H9 (cell line): ENCODE measurements at regions not wholly inside any gene's neighbourhood (a gene's known extent, or its start where the extent isn't known, plus 50 kb on each side); places are given as distances from the start of the nearest gene placed in this dataset.

Experiments
- DNase-seq: peaks from one replicate; pipeline ENCODE4 v3.0.0-alpha.2; 2017
- H2AFZ ChIP-seq: one replicate; pipeline ENCODE4 v1.6.1; 2013; ENCODE audit warnings: mild to moderate bottlenecking, low read length, control low read depth, moderate library complexity
- H2AK5ac ChIP-seq: 2 replicates; pipeline ENCODE4 v1.6.1; 2013; ENCODE audit warnings: low read length, control low read depth, mixed read lengths; ENCODE audit not compliant: insufficient read length
- H2BK120ac ChIP-seq: one replicate; pipeline ENCODE4 v1.6.1; 2013; ENCODE audit warnings: low read depth, mild to moderate bottlenecking, low read length, control low read depth, inconsistent platforms; ENCODE audit not compliant: poor library complexity, severe bottlenecking
- H2BK12ac ChIP-seq: 2 replicates; pipeline ENCODE4 v1.6.1; 2013; ENCODE audit warnings: low read length, control low read depth, mixed read lengths, low read depth; ENCODE audit not compliant: insufficient read length
- H2BK15ac ChIP-seq: 2 replicates; pipeline ENCODE4 v1.6.1; 2013; ENCODE audit warnings: low read depth, low read length, control low read depth
- H2BK20ac ChIP-seq: one replicate; pipeline ENCODE4 v1.6.1; 2013; ENCODE audit warnings: low read depth, mild to moderate bottlenecking, low read length, control low read depth, inconsistent platforms; ENCODE audit not compliant: poor library complexity, severe bottlenecking
- H2BK5ac ChIP-seq: 2 replicates; pipeline ENCODE4 v1.6.1; 2013; ENCODE audit warnings: low read length, control low read depth, mixed read lengths; ENCODE audit not compliant: insufficient read length
- H3K14ac ChIP-seq: 2 replicates; pipeline ENCODE4 v1.6.1; 2013; ENCODE audit warnings: low read length, control low read depth; ENCODE audit not compliant: insufficient read depth
- H3K18ac ChIP-seq: 2 replicates; pipeline ENCODE4 v1.6.1; 2013; ENCODE audit warnings: low read depth, mild to moderate bottlenecking, mixed read lengths, low read length, control low read depth; ENCODE audit not compliant: insufficient read length
- H3K23ac ChIP-seq: 2 replicates; pipeline ENCODE4 v1.6.1; 2013; ENCODE audit warnings: low read length, control low read depth, mixed read lengths, low read depth; ENCODE audit not compliant: insufficient read length
- H3K23me2 ChIP-seq: 2 replicates; pipeline ENCODE4 v1.6.1; 2013; ENCODE audit warnings: low read depth, mild to moderate bottlenecking, mixed read lengths, low read length, control low read depth; ENCODE audit not compliant: insufficient read length, poor library complexity, severe bottlenecking
- H3K27ac ChIP-seq: 2 replicates; pipeline ENCODE4 v1.5.1; 2013; ENCODE audit warnings: low read length, control low read depth, mixed read lengths, low read depth; ENCODE audit not compliant: insufficient read length
- H3K27me3 ChIP-seq: 2 replicates; pipeline ENCODE4 v1.6.1; 2013; ENCODE audit warnings: low read length, control low read depth, inconsistent platforms; ENCODE audit not compliant: insufficient read depth
- H3K4ac ChIP-seq: 2 replicates; pipeline ENCODE4 v1.6.1; 2013; ENCODE audit warnings: low read depth, mild to moderate bottlenecking, control low read depth, inconsistent platforms, low read length, moderate library complexity
- H3K4me1 ChIP-seq: 2 replicates; pipeline ENCODE4 v1.6.1; 2013; ENCODE audit warnings: low read length, control low read depth, inconsistent platforms; ENCODE audit not compliant: insufficient read depth
- H3K4me2 ChIP-seq: 2 replicates; pipeline ENCODE4 v1.6.1; 2013; ENCODE audit warnings: low read length, control low read depth, mixed read lengths; ENCODE audit not compliant: insufficient read length, insufficient read depth
- H3K56ac ChIP-seq: 2 replicates; pipeline ENCODE4 v1.6.1; 2013; ENCODE audit warnings: low read depth, mild to moderate bottlenecking, mixed read lengths, low read length, control low read depth; ENCODE audit not compliant: insufficient read length
- H3K79me1 ChIP-seq: 2 replicates; pipeline ENCODE4 v1.6.1; 2013; ENCODE audit warnings: low read depth, mild to moderate bottlenecking, moderate library complexity, low read length, control low read depth, inconsistent platforms; ENCODE audit not compliant: insufficient read depth, poor library complexity, severe bottlenecking
- H3K79me2 ChIP-seq: 2 replicates; pipeline ENCODE4 v1.6.1; 2013; ENCODE audit warnings: low read length, control low read depth, inconsistent platforms; ENCODE audit not compliant: insufficient read depth
- H3K9ac ChIP-seq: 2 replicates; pipeline ENCODE4 v1.6.1; 2013; ENCODE audit warnings: low read length, control low read depth, mixed read lengths; ENCODE audit not compliant: insufficient read length; ENCODE audit errors: extremely low read depth
- H3K9me3 ChIP-seq: one replicate; pipeline ENCODE4 v1.6.1; 2013; ENCODE audit warnings: low read depth, low read length, inconsistent platforms; ENCODE audit not compliant: control insufficient read depth
- H3T11ph ChIP-seq: one replicate; pipeline ENCODE4 v1.6.1; 2013; ENCODE audit warnings: mild to moderate bottlenecking, low read length, control low read depth, inconsistent platforms
- H4K20me1 ChIP-seq: one replicate; pipeline ENCODE4 v1.6.1; 2013; ENCODE audit not compliant: control insufficient read depth, insufficient read length, insufficient read depth
- H4K5ac ChIP-seq: 2 replicates; pipeline ENCODE4 v1.6.1; 2013; ENCODE audit warnings: low read depth, mild to moderate bottlenecking, mixed read lengths, low read length, control low read depth; ENCODE audit not compliant: insufficient read length
- H4K8ac ChIP-seq: replicated peaks from 2 replicates; pipeline ENCODE4 v1.6.1; 2013; ENCODE audit warnings: low read length, control low read depth, mixed read lengths, low read depth; ENCODE audit not compliant: insufficient read length
- H4K91ac ChIP-seq: 2 replicates; pipeline ENCODE4 v1.6.1; 2013; ENCODE audit warnings: low read depth, mild to moderate bottlenecking, moderate library complexity, mixed read lengths, low read length, control low read depth; ENCODE audit not compliant: insufficient read length
- H3K27ac Mint-ChIP-seq, 3 experiments: 2 replicates in 2 of 3; 3 replicates in 1 of 3; pipeline ENCODE4 v1.8.0; 2020 to 2021; ENCODE audit warnings: mixed read lengths in 3 of 3, mild to moderate bottlenecking in 1 of 3, moderate library complexity in 1 of 3
- H3K27me3 Mint-ChIP-seq: 2 replicates; pipeline ENCODE4 v1.8.0; 2021; ENCODE audit warnings: low read depth, mild to moderate bottlenecking, moderate library complexity, mixed read lengths
- H3K36me3 Mint-ChIP-seq, 3 experiments: 2 replicates in 2 of 3; 3 replicates in 1 of 3; pipeline ENCODE4 v1.8.0; 2020 to 2021; ENCODE audit warnings: low read depth in 3 of 3, mixed read lengths in 3 of 3; ENCODE audit not compliant: insufficient read depth in 1 of 3
- H3K4me1 Mint-ChIP-seq, 2 experiments: 2 replicates each; pipeline ENCODE4 v1.8.0; 2020; ENCODE audit warnings: mixed read lengths in 2 of 2
- H3K4me3 Mint-ChIP-seq, 2 experiments: 2 replicates in 1 of 2; 3 replicates in 1 of 2; pipeline ENCODE4 v1.8.0; 2020 to 2021; ENCODE audit warnings: mild to moderate bottlenecking in 2 of 2, mixed read lengths in 2 of 2, moderate library complexity in 1 of 2
- H3K9me3 Mint-ChIP-seq, 2 experiments: 2 replicates in 1 of 2; 3 replicates in 1 of 2; pipeline ENCODE4 v1.8.0; 2020; ENCODE audit warnings: mild to moderate bottlenecking in 2 of 2, mixed read lengths in 2 of 2, moderate library complexity in 1 of 2
- WGBS: extraction: QIAGEN DNeasy Blood & Tissue Kit; methylation state at CpG from one replicate; pipeline ENCODE4 v1.1.7; 2013; ENCODE audit warnings: missing lambda C conversion rate, low lambda C conversion rate, mixed read lengths; ENCODE audit not compliant: insufficient read length; ENCODE audit errors: extremely low coverage; 5-methylcytosine and 5-hydroxymethylcytosine counted together
- TF ChIP-seq, protein P1 (sequence below): fragments of 200-600 bp; sonication (generic); conservative IDR thresholded peaks from 3 replicates; pipeline ENCODE4 v1.8.0; 2021; ENCODE audit warnings: antibody characterized with exemption, mild to moderate bottlenecking

DNA sequence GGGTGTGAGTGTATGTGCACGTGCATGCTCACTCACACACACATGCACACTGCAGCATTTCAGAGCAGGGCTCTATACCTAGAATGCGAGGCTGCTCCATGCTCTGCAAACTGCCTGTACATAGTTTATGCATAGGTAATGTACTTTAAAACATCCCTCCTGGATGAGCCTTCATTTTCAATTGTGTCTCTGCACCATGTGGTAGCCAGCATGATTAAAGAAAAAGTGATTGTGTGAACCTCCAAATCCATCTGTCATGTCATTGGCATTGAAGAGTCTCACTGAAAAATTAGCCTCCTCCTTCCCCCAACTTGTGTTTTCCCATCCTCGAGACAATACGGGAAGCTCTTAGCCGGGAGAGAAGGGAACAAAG, 120.9 kb upstream of the SPATS2L start:
- H2BK12ac ChIP-seq: no peak overlapping the region
- H2BK15ac ChIP-seq: no peak overlapping the region
- TF ChIP-seq, protein P1, sequence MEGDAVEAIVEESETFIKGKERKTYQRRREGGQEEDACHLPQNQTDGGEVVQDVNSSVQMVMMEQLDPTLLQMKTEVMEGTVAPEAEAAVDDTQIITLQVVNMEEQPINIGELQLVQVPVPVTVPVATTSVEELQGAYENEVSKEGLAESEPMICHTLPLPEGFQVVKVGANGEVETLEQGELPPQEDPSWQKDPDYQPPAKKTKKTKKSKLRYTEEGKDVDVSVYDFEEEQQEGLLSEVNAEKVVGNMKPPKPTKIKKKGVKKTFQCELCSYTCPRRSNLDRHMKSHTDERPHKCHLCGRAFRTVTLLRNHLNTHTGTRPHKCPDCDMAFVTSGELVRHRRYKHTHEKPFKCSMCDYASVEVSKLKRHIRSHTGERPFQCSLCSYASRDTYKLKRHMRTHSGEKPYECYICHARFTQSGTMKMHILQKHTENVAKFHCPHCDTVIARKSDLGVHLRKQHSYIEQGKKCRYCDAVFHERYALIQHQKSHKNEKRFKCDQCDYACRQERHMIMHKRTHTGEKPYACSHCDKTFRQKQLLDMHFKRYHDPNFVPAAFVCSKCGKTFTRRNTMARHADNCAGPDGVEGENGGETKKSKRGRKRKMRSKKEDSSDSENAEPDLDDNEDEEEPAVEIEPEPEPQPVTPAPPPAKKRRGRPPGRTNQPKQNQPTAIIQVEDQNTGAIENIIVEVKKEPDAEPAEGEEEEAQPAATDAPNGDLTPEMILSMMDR: no peak
- no peak overlapping the region for H3K4me2 ChIP-seq
- Mint-ChIP-seq H3K4me1 (peaks cover 9 to 16% of the 10 kb centered on the region in 2 experiments), H3K4me3 (no peak overlapping the region), H3K9me3 (peaks cover 0 to 4% of the 10 kb centered on the region in 2 experiments; a peak in 2 of 5 replicates), H3K36me3 (peaks cover 0 to 2% (median 0%) of the 10 kb centered on the region in 3 experiments; a peak in 2 of 7 replicates), H3K27ac (peak overlapping the region in 1 of 3 experiments; percentile 21; a peak in 1 of 7 replicates), H3K27me3 (no peaks in the 10 kb centered on the region)
- H4K20me1 ChIP-seq: no peaks in the 10 kb centered on the region
- H3K23ac ChIP-seq: no peak overlapping the region
- no peak overlapping the region for H4K91ac ChIP-seq
- no peak overlapping the region for H3K14ac ChIP-seq
- H2BK20ac ChIP-seq: no peak overlapping the region
- H3K23me2 ChIP-seq: no peaks in the 10 kb centered on the region
- H3K9me3 ChIP-seq: no peaks in the 10 kb centered on the region
- no peak overlapping the region for H2BK120ac ChIP-seq
- no peak overlapping the region for H3K56ac ChIP-seq
- H3K18ac ChIP-seq: no peak overlapping the region
- no peak overlapping the region for H3K4ac ChIP-seq
- H3K79me1 ChIP-seq: no peaks in the 10 kb centered on the region
- no peak overlapping the region for H4K8ac ChIP-seq
- no CpG with 5 or more reads among the region's 5 CpGs for WGBS
- DNase-seq: no peak
- H2AK5ac ChIP-seq: no peak overlapping the region
- H2AFZ ChIP-seq: no peak overlapping the region
- no peak overlapping the region for H3K9ac ChIP-seq
- H3K4me1 ChIP-seq: peaks cover 3% of the 10 kb centered on the region
- no peak overlapping the region for H3K27ac ChIP-seq
- H2BK5ac ChIP-seq: no peak overlapping the region
- H3K27me3 ChIP-seq: no peaks in the 10 kb centered on the region
- no peaks in the 10 kb centered on the region for H3K79me2 ChIP-seq
- H4K5ac ChIP-seq: no peak overlapping the region
- H3T11ph ChIP-seq: no peak overlapping the region
